HG03432 (cell line): ENCODE measurements at regions not wholly inside any gene's neighbourhood (a gene's known extent, or its start where the extent isn't known, plus 50 kb on each side); places are given as distances from the start of the nearest gene placed in this dataset.
"Not testable (repeated sequence)": the region's sequence is repeated elsewhere in the genome, so short reads cannot be mapped to it uniquely, and the experiment has no call there.

Source experiments
- ATAC-seq: cut with Tn5 transposase; IDR thresholded peaks from one replicate; pipeline ENCODE4 v1.9.1; 2021; ENCODE audit warnings: mild to moderate bottlenecking, moderate library complexity; ENCODE audit not compliant: unreplicated experiment

DNA sequence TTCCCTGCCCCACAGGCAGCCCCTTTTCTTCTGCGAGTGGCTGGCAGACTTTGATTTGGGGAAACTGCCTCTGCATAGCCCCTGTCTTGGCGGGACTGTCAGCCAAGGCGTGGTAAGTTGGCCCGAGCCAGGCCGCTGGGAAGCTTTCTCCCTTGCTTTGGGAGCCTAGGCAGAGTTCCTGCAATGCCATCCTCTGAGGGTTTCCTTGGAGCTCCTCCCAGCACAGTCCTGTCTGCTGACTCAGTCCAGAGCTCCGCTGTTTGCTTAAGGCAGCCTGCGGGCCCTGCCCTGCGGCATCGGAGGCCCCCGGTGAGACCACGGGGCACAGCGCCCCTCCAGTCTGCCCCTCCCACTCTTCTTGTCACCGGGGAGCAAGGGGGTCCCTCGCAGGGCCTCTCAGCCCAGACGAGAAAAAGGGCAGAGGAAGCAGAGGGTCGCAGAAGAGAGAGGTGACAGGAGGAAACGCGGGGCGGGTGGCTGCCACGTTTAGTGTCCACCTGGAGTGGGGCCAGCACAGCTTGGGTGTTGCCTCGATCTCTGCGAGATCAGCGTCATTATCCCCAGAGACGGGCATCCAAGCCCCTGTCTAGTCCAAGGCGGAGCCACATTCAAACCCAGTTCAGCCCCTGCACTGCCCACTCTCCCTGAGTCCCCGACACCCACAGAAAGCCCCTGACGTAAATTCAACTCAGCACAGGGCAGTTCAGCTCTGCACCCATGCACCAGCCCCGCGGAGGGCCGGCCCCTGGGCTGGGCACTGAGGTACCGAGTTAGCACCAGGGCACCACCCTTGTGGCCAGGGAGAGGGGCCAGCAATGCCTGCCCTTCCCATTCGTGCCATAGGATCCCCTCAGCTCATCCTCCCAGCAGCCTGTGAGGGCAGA is 59.0 kb upstream of the CHST15 start:
- ATAC-seq, result no peak

DNA sequence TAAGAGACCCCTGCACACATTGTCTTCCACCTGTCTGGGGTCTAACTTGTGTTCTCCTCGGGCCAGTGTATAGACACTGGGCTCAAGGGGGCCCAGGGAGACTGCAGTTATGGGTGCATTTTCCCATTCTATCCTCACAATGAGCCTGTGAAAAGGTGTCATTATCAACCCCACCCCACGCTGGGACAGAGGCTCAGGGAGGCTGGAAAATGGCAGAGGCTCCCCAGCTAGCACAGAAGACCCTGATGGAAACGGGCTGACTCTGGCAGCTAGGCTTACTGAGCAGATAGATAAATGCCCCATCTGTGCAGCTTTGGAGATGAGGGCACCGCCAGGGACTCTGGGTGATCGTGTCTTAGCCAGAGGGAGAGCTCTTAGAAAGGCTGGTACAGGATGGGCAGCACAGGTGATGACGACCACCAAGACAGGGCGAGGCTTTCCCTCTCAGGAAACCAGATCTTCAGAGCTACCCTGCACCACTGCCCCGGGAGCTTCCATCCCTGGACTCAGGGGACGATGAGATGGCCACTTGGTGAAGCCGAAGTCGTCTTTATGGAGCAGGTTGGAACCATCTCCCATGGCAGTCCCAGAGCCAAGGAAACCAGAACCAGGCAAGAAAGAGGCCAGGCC is 58.2 kb upstream of the CHST15 start:
- ATAC-seq, result no peak

DNA sequence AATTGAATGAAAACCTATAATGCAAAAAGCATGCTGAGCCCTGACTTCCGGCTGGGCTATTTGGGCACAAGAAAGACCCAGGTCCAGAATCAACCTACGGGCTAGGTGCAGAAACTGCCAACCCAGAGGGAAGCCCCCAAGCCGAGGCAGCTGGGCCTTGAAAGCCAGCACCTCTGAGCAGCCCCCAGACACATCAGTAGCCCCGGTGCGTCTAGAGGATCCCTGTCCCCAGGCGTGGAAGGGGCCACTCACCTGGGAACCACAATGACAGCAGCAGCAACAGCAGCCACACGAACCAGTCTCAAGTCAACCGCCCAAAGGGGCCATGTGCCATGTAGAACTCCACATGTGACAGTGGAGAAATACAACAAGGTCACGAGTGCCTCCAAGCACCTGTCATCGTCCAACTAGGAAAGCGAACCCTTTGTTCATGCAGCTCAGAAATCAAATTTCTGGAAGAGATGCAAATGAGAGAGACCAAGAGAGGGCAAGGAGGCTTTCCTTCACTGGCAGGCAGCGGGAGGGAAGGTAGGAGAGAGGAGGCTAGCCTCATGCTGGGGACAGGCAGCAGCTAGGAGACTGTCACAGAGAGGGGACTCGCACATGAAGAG is 57.5 kb upstream of the CHST15 start:
- ATAC-seq, result no peak

DNA sequence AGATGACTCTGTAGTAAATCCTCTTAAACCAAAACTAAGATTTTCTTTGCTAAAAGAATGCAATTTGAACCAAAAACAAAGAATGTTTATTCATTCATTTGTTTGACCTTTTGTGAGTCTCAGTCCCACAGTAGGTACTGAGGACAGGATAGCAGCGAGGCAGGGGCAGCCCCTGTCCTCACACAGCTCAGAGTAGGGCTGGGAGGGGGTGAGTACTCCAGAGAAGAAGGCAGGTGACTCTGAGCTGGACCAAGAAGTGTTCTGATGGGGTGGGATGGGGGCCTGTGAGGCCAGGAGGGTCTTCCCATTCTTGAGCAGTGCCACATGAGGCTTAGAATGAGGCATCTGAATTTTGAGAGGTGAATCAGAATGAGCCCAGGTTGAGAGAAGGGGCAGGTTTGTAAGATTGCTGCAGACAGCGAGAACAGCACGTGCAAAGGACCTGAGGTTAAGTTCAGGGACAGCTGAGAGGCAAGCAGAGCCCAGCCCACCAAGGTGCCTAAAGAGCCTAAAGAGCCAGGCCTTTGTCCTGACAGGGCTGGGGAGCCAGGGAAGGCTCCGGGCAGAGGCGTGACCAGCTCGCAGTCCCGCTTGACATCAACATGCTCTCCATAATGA is 56.9 kb upstream of the CHST15 start:
- ATAC-seq, result no peak

DNA sequence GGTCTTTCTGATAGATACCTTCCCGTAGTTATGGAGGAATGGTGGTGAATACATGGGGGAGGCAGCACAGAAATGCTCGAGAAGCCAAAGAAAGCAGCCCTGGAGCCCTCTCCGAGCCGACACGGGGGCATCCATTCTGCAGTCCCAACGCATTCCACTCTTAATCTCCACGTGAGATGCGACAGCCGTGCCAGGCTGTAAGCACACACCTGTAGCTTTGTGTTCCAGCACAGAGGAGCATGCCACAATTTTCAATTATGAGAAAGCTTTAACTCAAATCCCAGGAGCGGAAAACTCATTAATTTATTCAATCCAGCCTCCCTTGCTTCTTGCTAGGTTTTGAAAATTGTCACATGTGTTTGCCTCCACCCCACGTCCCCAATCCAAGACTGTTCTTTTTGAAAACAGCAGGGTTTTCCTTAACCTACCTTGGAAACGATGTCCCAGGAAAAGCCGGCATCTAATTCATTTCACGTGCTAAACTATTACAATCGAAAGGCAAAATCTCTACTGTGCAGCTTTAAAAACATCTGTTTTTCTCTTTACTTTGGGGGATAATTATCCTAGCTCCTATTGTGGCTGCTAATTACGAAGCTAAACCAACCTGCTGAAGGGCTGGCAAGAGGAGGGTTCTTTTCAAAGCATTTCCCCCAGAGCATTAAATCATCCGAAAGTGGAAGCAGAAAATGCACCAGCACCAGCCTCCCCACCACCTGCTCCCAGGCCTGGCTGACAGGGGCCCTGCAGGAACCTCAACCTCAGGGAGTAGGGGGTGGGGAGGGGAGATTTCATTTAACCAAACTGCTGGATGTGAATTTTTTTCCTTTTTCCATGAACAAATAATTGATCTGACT is 56.0 kb upstream of the CHST15 start:
- ATAC-seq, result no peak

DNA sequence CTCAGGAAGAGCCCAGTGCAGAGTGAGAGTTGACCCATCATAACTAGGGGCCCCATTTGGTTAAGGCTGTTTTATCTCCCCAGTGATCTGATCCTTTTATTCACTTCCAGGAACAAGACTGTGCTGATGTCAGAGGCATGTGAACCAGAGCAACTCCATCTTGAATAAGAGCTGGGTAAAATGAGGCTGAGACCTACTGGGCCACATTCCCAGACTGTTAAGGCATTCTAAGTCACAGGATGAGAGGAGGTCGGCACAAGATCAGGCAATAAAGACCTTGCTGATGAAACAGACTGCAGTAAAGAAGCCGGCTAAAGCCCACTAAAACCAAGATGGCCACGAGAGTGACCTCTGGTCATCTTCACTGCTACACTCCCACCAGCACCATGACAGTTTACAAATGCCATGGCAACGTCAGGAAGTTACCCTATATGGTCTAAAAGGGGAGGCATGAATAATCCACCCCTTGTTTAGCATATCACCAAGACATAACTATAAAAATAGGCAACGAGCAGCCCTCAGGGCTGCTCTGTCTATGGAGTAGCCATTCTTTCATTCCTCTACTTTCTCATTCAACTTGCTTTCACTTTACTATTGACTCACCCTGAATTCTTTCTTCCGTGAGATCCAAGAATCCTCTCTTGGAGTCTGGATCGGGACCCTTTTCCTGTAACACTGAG is 55.3 kb upstream of the CHST15 start:
- not testable (repeated sequence) for ATAC-seq

DNA sequence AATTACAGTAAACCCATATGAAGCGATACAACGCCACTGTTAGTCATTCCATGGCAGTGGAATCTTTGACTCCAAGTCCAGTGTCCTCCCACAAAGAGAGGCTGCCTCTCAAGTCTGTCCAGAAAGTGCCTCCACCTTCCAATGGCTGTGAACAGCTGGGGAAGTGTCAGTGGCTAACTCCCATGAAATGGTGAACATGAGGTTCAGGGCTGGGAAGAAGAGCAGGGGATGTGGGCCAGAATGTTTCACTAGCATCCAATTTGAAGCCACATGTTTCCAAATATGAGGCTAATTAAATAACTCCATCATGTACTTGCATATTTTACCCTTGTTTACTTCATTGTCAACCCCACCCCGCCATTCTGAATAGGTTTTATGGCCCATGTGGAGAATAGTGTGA is 53.1 kb upstream of the CHST15 start:
- ATAC-seq, result no peak

DNA sequence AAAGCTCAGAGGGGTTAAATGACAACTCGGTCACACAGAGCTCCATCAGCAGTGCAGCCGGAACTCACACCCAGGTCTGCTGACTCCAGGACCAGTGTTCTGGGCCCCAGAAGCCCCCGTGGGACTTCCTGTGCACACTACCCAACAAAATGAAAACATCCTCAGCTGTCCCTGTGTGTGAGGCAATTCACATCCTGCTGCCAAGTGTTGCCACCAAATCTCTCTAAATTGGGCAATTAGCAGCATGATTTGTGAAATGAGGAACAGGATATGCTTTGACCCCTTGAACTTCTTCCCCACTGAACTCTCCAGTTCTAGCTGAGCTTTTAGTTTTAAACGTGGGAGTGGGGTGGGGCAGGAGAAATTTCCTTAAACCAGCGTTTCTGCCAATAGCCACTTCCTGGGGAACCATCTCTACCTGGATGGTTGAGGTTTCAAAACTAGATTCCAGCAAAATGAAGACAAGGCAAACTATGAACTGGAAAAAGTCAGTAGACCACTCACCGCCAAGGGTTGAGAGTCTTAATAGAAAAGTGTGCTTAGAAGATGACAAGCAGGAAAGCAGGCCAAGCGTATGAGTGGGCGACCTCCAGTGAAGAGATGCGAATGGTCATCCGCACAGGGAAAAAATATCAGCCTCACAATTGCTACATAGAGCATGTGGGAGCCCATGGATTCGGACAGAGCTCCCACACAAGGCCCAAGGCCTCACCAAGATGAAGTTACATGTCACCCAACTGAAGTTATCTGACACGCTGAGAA is 51.9 kb upstream of the CHST15 start:
- ATAC-seq, result no peak

DNA sequence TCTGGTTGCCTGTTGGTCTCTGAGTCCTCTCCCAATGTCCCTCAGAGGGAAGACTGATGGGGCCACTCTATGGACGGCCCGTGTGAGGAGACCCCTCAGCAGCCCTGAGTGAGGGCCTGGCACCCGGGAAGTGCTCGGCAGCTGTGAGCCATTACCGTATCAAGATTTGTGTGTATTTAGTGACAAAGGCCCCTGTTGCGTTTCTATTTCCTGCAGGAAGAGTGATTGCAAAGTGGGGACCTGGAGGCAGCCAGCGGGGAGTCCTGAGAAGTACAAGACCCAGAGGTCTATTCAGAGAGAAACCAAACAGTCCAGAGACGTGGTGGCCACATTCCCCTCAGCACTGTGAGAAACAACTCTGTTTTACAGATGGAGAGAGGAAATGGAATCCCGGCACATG is 51.1 kb upstream of the CHST15 start:
- no peak for ATAC-seq

DNA sequence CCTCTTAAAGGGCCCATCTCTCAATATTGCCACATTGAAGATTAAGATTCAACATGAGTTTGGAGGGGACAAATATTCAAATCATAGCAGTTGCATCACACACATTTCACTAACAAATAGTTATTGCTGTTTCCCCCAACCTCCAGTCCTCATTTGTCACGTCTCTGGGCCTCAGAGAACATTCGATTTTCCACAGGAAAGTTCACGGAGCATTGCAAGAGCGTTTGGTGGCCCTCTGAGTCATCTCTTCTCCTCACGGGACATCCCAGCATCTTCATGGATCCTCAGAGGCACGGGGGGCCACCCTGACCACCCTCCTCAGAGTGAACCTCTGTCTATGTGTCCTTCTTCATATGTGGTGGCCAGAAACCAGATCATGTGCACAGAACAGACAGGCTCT is 50.3 kb upstream of the CHST15 start:
- ATAC-seq, result no peak
